K562 (cell line): ENCODE measurements at regions not wholly inside any gene's neighbourhood (a gene's known extent, or its start where the extent isn't known, plus 50 kb on each side); places are given as distances from the start of the nearest gene placed in this dataset.

Experiments used
- CHCHD3 ChIP-seq: fragments of 250-450 bp; sonication (Bioruptor Pico); IDR thresholded peaks from 2 replicates; pipeline ENCODE4 v2.1.2; 2022; ENCODE audit warnings: mild to moderate bottlenecking
- CHD1 ChIP-seq: fragments of 200-600 bp; sonication (generic); IDR thresholded peaks from one replicate; pipeline ENCODE4 v1.6.1; 2012; ENCODE audit warnings: mild to moderate bottlenecking, moderate library complexity, low read length, inconsistent platforms
- CREB5 ChIP-seq: fragments of 250-450 bp; sonication (Bioruptor Pico); IDR thresholded peaks from 2 replicates; pipeline ENCODE4 v1.5.0; 2020; ENCODE audit warnings: mild to moderate bottlenecking
- GABPA ChIP-seq: fragments of 200-800 bp; sonication (Bioruptor generic); conservative IDR thresholded peaks from 2 replicates; pipeline ENCODE4 v1.6.1; 2016; ENCODE audit warnings: low read depth, missing genetic modification characterization, missing compliant biosample characterization
- JUN ChIP-seq, 2 experiments: sonication (generic) in 1 of 2; formaldehyde crosslinking in 1 of 2; IDR thresholded peaks; 2 replicates each; pipeline versions ENCODE4 v1.6.1 to v1.8.0; 2012 to 2022; ENCODE audit warnings: borderline replicate concordance in 2 of 2, mild to moderate bottlenecking in 2 of 2, improper control_type of control experiment in 1 of 2, low read depth in 1 of 2, low read length in 1 of 2, missing genetic modification reagents in 1 of 2
- MED1 ChIP-seq: sonication (generic); formaldehyde crosslinking; IDR thresholded peaks from 2 replicates; pipeline ENCODE4 v1.8.1; 2023; ENCODE audit warnings: missing genetic modification reagents, borderline replicate concordance
- MTA1 ChIP-seq: fragments of 450-650 bp; IDR thresholded peaks from 2 replicates; pipeline ENCODE4 v1.6.1; 2017; ENCODE audit warnings: borderline replicate concordance
- NCOA2 ChIP-seq, 2 experiments: fragments of 450-650 bp; IDR thresholded peaks; 2 replicates each; pipeline ENCODE4 v1.6.1; 2018; ENCODE audit warnings: mild to moderate bottlenecking in 2 of 2, moderate library complexity in 1 of 2; ENCODE audit not compliant: partially characterized antibody in 2 of 2
- POLR2AphosphoS2 ChIP-seq: IDR thresholded peaks from 2 replicates; pipeline ENCODE4 v1.6.1; 2012; ENCODE audit warnings: low read length, improper control_type of control experiment
- POLR3A ChIP-seq: IDR thresholded peaks from 2 replicates; pipeline ENCODE4 v1.6.1; 2011; ENCODE audit warnings: borderline replicate concordance, mild to moderate bottlenecking, moderate library complexity; ENCODE audit not compliant: insufficient read length, insufficient read depth; ENCODE audit errors: extremely low read depth
- RFX5 ChIP-seq: IDR thresholded peaks from 2 replicates; pipeline ENCODE4 v1.6.1; 2011; ENCODE audit warnings: low read depth, mild to moderate bottlenecking, improper control_type of control experiment, low read length
- SMARCE1 ChIP-seq: fragments of 450-650 bp; IDR thresholded peaks from 2 replicates; pipeline ENCODE4 v1.7.1; 2016; ENCODE audit warnings: mild to moderate bottlenecking
- TRIM24 ChIP-seq, 2 experiments: fragments of 450-650 bp; IDR thresholded peaks; 2 replicates each; pipeline ENCODE4 v1.6.1; 2016
- ZFP1 ChIP-seq: fragments of 450-650 bp; formaldehyde crosslinking; IDR thresholded peaks from 2 replicates; pipeline ENCODE4 v1.4.0; 2020; ENCODE audit warnings: mild to moderate bottlenecking, mixed read lengths
- TF ChIP-seq, protein P1 (sequence below): fragments of 150-350 bp; conservative IDR thresholded peaks from 2 replicates; pipeline ENCODE4 v1.6.1; 2014; ENCODE audit warnings: low read length

DNA sequence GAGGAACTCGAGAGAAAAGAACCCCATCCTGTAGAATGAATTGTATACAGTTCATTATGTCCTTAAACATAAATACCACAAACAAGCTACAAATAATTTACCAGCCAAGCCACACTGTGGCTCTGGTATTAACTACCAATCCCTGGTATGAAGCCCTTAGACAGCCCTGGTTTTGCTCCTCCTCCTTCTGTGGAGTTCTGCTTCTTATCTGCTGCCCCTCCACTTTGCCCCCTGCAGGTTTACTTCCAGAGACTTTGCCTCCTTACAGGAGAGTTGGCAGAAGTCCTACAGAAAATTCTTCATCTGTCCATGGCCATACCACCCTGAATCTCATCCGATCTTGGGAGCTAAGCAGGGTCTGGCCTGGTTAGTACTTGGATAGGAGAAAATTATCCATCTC is 219.8 kb downstream of the ACTL7B start (continued):
- TF ChIP-seq RFX5 = no peak
- no peak for TF ChIP-seq GABPA (tag)
- no peak for TF ChIP-seq CHCHD3 (CRISPR knock-in tag)
- TF ChIP-seq POLR2AphosphoS2 = no peak
- no peak for TF ChIP-seq CHD1
- TF ChIP-seq CREB5 = no peak
- TF ChIP-seq MED1 (CRISPR knock-in tag) = no peak
- TF ChIP-seq TRIM24 (IDR thresholded peaks at IDR 0.05) = no peak
- no peak for TF ChIP-seq JUN (IDR thresholded peaks at IDR 0.05; ENCODE audit: borderline replicate concordance, low read depth, low read length)
- no peak for TF ChIP-seq JUN (CRISPR knock-in tag; IDR thresholded peaks at IDR 0.05; ENCODE audit: borderline replicate concordance)
- TF ChIP-seq, protein P1, sequence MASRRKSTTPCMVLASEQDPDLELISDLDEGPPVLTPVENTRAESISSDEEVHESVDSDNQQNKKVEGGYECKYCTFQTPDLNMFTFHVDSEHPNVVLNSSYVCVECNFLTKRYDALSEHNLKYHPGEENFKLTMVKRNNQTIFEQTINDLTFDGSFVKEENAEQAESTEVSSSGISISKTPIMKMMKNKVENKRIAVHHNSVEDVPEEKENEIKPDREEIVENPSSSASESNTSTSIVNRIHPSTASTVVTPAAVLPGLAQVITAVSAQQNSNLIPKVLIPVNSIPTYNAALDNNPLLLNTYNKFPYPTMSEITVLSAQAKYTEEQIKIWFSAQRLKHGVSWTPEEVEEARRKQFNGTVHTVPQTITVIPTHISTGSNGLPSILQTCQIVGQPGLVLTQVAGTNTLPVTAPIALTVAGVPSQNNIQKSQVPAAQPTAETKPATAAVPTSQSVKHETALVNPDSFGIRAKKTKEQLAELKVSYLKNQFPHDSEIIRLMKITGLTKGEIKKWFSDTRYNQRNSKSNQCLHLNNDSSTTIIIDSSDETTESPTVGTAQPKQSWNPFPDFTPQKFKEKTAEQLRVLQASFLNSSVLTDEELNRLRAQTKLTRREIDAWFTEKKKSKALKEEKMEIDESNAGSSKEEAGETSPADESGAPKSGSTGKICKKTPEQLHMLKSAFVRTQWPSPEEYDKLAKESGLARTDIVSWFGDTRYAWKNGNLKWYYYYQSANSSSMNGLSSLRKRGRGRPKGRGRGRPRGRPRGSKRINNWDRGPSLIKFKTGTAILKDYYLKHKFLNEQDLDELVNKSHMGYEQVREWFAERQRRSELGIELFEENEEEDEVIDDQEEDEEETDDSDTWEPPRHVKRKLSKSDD = no peak
- TF ChIP-seq ZFP1 = no peak
- TF ChIP-seq SMARCE1 = no peak
- no peak for TF ChIP-seq MTA1
- TF ChIP-seq POLR3A = no peak
- TF ChIP-seq NCOA2 (IDR thresholded peaks at IDR 0.05; ENCODE audit: partially characterized antibody in 2 of 2) = no peak
